Common myeloid progenitor, CD34-positive (primary cell): ENCODE measurements at regions not wholly inside any gene's neighbourhood (a gene's known extent, or its start where the extent isn't known, plus 50 kb on each side); places are given as distances from the start of the nearest gene placed in this dataset.

ENCODE experiments used
- CTCF ChIA-PET: fragments of 350-600 bp; sonication (Branson Sonifier 250); formaldehyde crosslinking; loops from one replicate; lab custom pipeline; 2021; ENCODE audit warnings: antibody characterized with exemption; lab: Charles Lee
- POLR2A ChIA-PET: fragments of 350-600 bp; sonication (Branson Sonifier 250); formaldehyde crosslinking; loops from one replicate; lab custom pipeline; 2021; ENCODE audit warnings: antibody characterized with exemption; lab: Charles Lee
- DNase-seq, 3 donors: peaks; one replicate each; pipeline versions ENCODE4 v3.0.0 to v3.0.0-alpha.2; 2013
- H3K27ac ChIP-seq, 2 experiments: 1 replicate in 1 of 2; 2 replicates in 1 of 2; pipeline ENCODE4 v1.7.0; 2013; ENCODE audit warnings: inconsistent platforms in 2 of 2, low read length in 2 of 2, mild to moderate bottlenecking in 2 of 2, low read depth in 1 of 2, moderate library complexity in 1 of 2; ENCODE audit not compliant: severe bottlenecking in 2 of 2, insufficient read depth in 1 of 2, poor library complexity in 1 of 2
- H3K27me3 ChIP-seq, 5 experiments: replicated peaks in 2 of 5; 1 replicate in 3 of 5; 2 replicates in 2 of 5; pipeline versions ENCODE4 v1.6.1 to v1.7.0; 2013; ENCODE audit warnings: low read length in 4 of 5, mild to moderate bottlenecking in 2 of 5, moderate library complexity in 2 of 5, inconsistent platforms in 1 of 5; ENCODE audit not compliant: insufficient read depth in 5 of 5, control insufficient read depth in 4 of 5
- H3K36me3 ChIP-seq, 4 experiments: 1 replicate in 2 of 4; 2 replicates in 2 of 4; pipeline versions ENCODE4 v1.6.1 to v1.7.0; 2013; ENCODE audit warnings: low read length in 3 of 4, control low read depth in 1 of 4, mild to moderate bottlenecking in 1 of 4; ENCODE audit not compliant: control insufficient read depth in 4 of 4, insufficient read depth in 4 of 4
- H3K4me1 ChIP-seq, 4 experiments: 1 replicate in 3 of 4; 2 replicates in 1 of 4; pipeline versions ENCODE4 v1.6.1 to v1.7.1; 2013; ENCODE audit warnings: low read length in 3 of 4, mild to moderate bottlenecking in 3 of 4, control low read depth in 1 of 4, inconsistent platforms in 1 of 4, moderate library complexity in 1 of 4; ENCODE audit not compliant: control insufficient read depth in 4 of 4, insufficient read depth in 4 of 4; ENCODE audit errors: control extremely low read depth in 1 of 4
- H3K4me3 ChIP-seq, 7 experiments: 1 replicate in 4 of 7; 2 replicates in 3 of 7; pipeline versions ENCODE4 v1.5.1 to v1.7.0; 2013; ENCODE audit warnings: mild to moderate bottlenecking in 7 of 7, low read length in 6 of 7, moderate library complexity in 6 of 7, inconsistent platforms in 2 of 7, low read depth in 2 of 7, control low read depth in 1 of 7; ENCODE audit not compliant: insufficient read depth in 4 of 7, control insufficient read depth in 1 of 7; ENCODE audit errors: extremely low read depth in 1 of 7
- H3K9me3 ChIP-seq, 5 experiments: 1 replicate in 4 of 5; 2 replicates in 1 of 5; pipeline versions ENCODE4 v1.6.1 to v1.7.1; 2013; ENCODE audit warnings: low read length in 4 of 5, mild to moderate bottlenecking in 2 of 5, inconsistent platforms in 1 of 5, low read depth in 1 of 5, moderate library complexity in 1 of 5; ENCODE audit not compliant: control insufficient read depth in 4 of 5, insufficient read depth in 2 of 5; ENCODE audit errors: control extremely low read depth in 1 of 5
- WGBS: methylation state at CpG from one replicate; pipeline ENCODE4 v1.1.5; 2013; ENCODE audit not compliant: insufficient coverage; 5-methylcytosine and 5-hydroxymethylcytosine counted together

DNA sequence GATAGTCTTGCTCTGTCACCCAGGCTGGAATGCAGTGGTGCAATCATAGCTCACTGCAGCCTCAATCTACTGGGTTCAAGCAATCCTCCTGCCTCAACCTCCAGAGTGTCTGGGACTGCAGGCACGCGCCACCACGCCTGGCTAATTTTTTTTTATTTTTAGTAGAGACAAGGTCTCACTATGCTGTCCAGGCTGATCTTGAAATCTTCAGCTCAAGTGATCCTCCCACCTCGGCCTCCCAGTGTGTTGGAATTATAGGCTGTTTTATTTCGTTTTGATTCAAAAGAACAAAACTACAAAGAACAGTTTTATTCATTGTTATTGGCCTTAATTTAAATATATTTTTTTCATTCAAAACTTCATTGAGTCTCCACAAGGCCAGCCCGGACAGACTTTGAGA is 109.8 kb upstream of the NFE2L3 start:
- ChIA-PET POLR2A (no interaction called here), CTCF (no interaction called here)
- Histone ChIP-seq H3K4me3 (no peak overlapping the region), H3K36me3 (no peaks in the 10 kb centered on the region), H3K9me3 (no peaks in the 10 kb centered on the region), H3K27ac (no peak overlapping the region), H3K27me3 (peaks cover 2 to 26% (median 3%) of the 10 kb centered on the region in 5 experiments), H3K4me1 (peaks cover 0 to 3% (median 0%) of the 10 kb centered on the region in 4 experiments)
- 100% methylated on average over 1 of the region's 6 CpGs for WGBS
- no peak for DNase-seq

DNA sequence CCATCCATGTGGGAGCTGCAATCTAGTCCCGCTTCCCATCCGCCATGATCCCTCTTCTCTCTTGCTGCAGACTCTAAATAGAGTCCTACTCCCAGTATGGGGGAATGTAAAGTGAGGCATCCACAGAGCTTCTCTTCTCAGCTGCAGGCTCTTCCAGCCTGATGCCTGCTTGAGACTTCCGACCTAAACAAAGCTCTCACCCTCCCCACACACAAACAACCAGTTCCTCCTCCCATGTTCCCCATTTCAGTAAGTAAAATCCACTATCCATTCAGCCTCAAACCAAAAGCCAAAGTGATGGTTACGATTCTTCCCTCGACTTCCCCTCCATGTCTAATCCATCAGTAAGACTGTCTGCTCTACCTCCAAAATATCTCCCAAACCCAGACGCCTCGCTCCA is 108.2 kb upstream of the NFE2L3 start:
- H3K27me3 ChIP-seq, result peaks cover 2 to 19% (median 3%) of the 10 kb centered on the region in 5 experiments
- H3K36me3 ChIP-seq, result no peaks in the 10 kb centered on the region
- DNase-seq, result no peak
- no peaks in the 10 kb centered on the region for H3K4me1 ChIP-seq
- WGBS, result 85% methylated on average over 5 of the region's 7 CpGs
- H3K27ac ChIP-seq, result no peak overlapping the region
- CTCF ChIA-PET, result interaction anchor here (0.8 kb wide), 1 partner anchor 47 kb away, joined by 3 read pairs; no protein-coding TSS in a partner anchor
- H3K9me3 ChIP-seq, result no peaks in the 10 kb centered on the region
- POLR2A ChIA-PET, result no interaction called here
- H3K4me3 ChIP-seq, result no peak overlapping the region

DNA sequence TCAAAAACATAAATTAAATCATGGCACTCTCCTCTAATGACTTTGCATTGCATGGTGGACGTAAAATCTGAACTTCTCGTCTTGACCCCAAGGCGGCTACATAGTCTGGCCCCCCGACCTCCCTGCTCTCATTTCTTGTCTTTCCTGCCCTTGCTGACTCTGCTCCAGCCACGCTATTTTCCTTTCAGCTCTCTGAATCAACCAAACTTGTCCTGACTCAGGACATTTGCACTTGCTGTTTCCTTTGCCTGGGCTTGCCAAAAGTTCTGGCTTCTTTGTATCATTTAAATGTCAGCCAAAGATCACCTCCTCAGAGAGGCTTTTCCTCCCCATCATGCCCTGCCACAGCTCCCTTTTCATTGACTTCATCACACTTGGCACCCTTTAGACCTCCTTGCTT is 107.7 kb upstream of the NFE2L3 start:
- Histone ChIP-seq H3K4me3 (no peak overlapping the region), H3K27ac (no peak overlapping the region), H3K27me3 (peaks cover 2 to 17% (median 3%) of the 10 kb centered on the region in 5 experiments), H3K4me1 (no peaks in the 10 kb centered on the region), H3K36me3 (no peaks in the 10 kb centered on the region), H3K9me3 (no peaks in the 10 kb centered on the region)
- WGBS, result over 99% methylated on average over 5 of the region's 5 CpGs
- ChIA-PET CTCF (interaction anchor here (0.8 to 2.2 kb wide), 2 partner anchors 14 to 47 kb away, joined by 3 to 7 read pairs; no protein-coding TSS in a partner anchor), POLR2A (no interaction called here)
- DNase-seq, result no peak

DNA sequence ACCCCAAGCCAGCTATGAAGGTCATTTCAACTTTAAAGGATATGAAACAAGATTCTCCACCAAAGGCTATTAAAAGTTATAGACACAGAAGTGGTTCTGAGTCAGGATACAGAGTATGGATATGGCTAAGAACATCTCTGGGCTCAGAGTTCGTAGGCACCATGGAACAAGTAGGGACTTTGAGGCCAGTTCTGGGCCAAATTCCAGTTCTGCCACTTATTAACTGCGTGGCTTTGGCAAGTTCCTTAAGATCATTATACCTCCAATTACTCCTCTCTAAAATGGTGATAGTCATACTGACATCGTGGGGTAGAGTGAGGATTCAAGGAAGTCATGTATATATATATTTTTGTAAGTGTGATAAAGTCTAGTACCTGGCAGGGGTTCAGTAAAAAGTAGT is 105.8 kb upstream of the NFE2L3 start:
- CTCF ChIA-PET, result interaction anchor here (1.3 to 2.2 kb wide), 2 partner anchors 10 to 12 kb away, joined by 3 to 7 read pairs; no protein-coding TSS in a partner anchor
- Histone ChIP-seq H3K9me3 (no peaks in the 10 kb centered on the region), H3K27ac (no peak overlapping the region), H3K36me3 (no peaks in the 10 kb centered on the region), H3K4me1 (no peaks in the 10 kb centered on the region), H3K27me3 (peaks cover 0 to 8% (median 2%) of the 10 kb centered on the region in 5 experiments), H3K4me3 (no peak overlapping the region)
- 100% methylated on average over 1 of the region's 3 CpGs for WGBS
- POLR2A ChIA-PET, result no interaction called here
- no peak for DNase-seq

DNA sequence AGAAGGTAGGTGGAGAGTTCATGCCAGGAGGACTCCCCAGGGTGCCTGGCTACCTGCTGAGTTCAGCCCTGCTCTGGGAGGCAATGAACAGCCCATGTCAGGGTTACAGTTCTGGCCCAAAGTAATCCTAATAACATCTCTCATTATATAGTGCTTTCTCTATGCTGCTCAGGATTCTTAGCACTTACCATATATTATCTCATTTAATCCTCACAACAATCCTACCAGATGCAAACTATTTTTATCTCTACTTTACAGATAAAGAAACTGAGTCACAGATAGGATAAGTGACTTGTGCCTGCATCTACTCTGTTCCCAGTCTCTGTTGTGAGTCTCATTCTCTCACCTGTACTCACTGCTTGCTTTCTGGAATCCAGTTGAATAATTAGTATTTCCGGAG is 105.1 kb upstream of the NFE2L3 start:
- no peaks in the 10 kb centered on the region for H3K4me1 ChIP-seq
- CTCF ChIA-PET, result interaction anchor here (0.6 to 0.7 kb wide), 2 partner anchors 66 to 1791 kb away, joined by 3 read pairs; no protein-coding TSS in a partner anchor
- WGBS, result no CpG with 5 or more reads among the region's 1 CpG

DNA sequence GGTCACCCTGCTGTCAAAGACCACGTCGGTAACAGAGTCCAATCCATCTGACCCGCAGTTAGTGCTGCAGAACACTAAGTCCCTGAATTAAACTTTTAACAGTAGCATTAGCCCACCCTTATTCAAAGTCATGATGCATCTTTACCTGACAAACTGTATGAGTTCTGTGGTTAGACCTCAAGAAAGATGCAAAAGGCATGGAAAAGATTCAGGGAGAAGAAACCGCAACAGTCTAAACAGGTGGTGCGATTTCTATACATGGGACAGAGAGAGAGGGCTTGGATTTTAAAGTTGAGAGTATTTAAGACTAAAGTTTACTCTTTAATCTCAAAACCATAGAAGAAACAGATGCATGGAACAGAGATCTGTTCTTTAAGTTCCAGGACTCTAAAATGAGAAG is 103.3 kb upstream of the NFE2L3 start:
- ChIA-PET CTCF (interaction anchor here (0.6 kb wide), 1 partner anchor 10 kb away, joined by 3 read pairs; no protein-coding TSS in a partner anchor), POLR2A (no interaction called here)
- WGBS, result 100% methylated on average over 3 of the region's 5 CpGs
- peaks cover 0 to 11% (median 3%) of the 10 kb centered on the region in 5 experiments for H3K9me3 ChIP-seq
- no peak for DNase-seq
- H3K4me3 ChIP-seq, result no peak overlapping the region
- H3K27me3 ChIP-seq, result peaks cover 0 to 3% (median 0%) of the 10 kb centered on the region in 5 experiments
- no peaks in the 10 kb centered on the region for H3K4me1 ChIP-seq
- no peaks in the 10 kb centered on the region for H3K36me3 ChIP-seq
- H3K27ac ChIP-seq, result no peak overlapping the region

More for the DNA sequence above, 105.1 kb upstream of the NFE2L3 start:
- POLR2A ChIA-PET, result no interaction called here
- Histone ChIP-seq H3K27me3 (peaks cover 0 to 3% (median 0%) of the 10 kb centered on the region in 5 experiments), H3K36me3 (no peaks in the 10 kb centered on the region), H3K9me3 (no peaks in the 10 kb centered on the region), H3K27ac (no peak overlapping the region), H3K4me3 (no peak overlapping the region)
- no peak for DNase-seq

DNA sequence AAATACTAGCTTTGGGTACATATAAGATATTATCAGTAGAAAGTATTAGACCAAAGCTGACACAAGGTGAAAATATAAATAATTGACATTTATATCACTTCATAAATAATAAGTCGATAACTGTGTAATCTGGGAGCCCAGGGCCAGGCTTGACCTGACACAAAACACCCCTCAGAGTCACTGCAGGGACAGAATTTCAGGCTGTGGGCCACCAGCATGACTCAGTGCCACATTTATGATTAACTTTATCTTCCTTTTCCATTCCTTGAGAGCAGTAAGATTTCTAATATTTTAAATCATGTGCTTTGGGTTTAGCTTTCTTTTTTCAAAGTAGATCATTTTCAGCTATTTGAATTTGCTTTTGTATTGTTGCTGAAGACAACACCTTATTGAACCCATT is 102.9 kb upstream of the NFE2L3 start:
- CTCF ChIA-PET, result interaction anchor here (0.6 kb wide), 1 partner anchor 11 kb away, joined by 3 read pairs; no protein-coding TSS in a partner anchor
- H3K9me3 ChIP-seq, result peaks cover 0 to 12% (median 3%) of the 10 kb centered on the region in 5 experiments
- 100% methylated on average over 1 of the region's 1 CpG for WGBS

More for the DNA sequence above, 102.9 kb upstream of the NFE2L3 start:
- Histone ChIP-seq H3K36me3 (no peaks in the 10 kb centered on the region), H3K27ac (no peak overlapping the region), H3K4me1 (no peaks in the 10 kb centered on the region), H3K27me3 (peaks cover 0 to 3% (median 0%) of the 10 kb centered on the region in 5 experiments), H3K4me3 (no peak overlapping the region)
- DNase-seq, result no peak
- POLR2A ChIA-PET, result no interaction called here
